GM19239 (cell line): ENCODE measurements at regions not wholly inside any gene's neighbourhood (a gene's known extent, or its start where the extent isn't known, plus 50 kb on each side); places are given as distances from the start of the nearest gene placed in this dataset.
"Not testable (repeated sequence)": the region's sequence is repeated elsewhere in the genome, so short reads cannot be mapped to it uniquely, and the experiment has no call there.

Source experiments
- DNase-seq: peaks from one replicate; pipeline ENCODE4 v3.0.0; 2011; ENCODE audit warnings: low spot score; ENCODE audit not compliant: insufficient read length
- FAIRE-seq: peaks from 2 replicates; lab custom pipeline; 2011; peaks lifted over from hg19 to GRCh38; lab: Jason Lieb, UNC

DNA sequence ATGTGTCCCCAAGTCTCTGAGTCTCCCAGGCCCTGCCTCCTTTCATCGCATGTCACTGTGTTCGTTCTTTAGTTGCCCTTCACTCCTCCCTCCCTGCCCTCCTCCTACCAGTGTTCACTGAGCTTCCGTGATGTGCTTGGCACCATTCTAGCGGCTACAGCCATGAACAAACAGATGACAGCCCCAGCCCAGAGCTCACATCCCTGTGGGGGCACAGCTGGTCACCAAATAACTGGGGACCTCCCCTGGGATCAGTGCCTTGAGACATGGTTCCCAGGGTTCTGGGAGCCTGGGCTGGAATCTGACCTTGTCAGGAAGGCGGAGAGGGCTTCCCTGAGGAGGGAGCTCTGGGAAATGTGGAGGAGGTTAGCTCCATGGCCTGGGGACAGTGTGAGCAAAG lies 320.7 kb downstream of the PTPRU start:
- FAIRE-seq, result no peak
- no peak for DNase-seq

- DNase-seq (no peak), FAIRE-seq (no peak)
Measured at GRCh38 chr1:29556657-29557056, 320.3 kb downstream of the PTPRU start.

DNA sequence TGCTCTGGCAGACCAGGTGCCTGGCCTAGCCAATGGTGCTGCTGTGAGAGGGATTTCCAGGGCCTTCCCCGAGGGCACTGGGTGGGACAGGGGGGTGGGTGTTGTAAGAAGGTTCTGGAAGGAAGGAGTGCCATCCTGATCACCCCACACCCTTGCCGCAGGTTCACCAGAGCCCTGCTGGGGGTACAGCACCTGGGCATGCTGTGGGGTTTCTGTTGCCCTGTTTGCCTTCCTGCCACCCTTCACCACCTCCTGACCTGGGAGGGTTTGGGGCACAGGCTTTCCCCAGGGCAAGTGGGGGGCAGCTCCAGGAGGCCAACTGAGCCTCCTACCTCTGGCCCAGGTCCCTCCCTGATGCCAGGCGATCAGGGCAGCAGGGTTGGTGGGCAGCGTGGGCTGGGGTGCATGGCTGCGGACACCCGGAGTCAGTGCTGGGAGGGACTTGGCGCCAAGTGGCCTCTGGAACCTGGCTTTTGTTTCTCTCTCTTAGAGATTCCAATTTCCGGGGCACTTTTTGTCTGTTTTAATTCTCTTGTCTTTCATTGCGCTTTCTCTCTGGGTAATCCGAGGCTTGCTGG lies 318.8 kb downstream of the PTPRU start:
- FAIRE-seq, result no peak
- no peak for DNase-seq

DNA sequence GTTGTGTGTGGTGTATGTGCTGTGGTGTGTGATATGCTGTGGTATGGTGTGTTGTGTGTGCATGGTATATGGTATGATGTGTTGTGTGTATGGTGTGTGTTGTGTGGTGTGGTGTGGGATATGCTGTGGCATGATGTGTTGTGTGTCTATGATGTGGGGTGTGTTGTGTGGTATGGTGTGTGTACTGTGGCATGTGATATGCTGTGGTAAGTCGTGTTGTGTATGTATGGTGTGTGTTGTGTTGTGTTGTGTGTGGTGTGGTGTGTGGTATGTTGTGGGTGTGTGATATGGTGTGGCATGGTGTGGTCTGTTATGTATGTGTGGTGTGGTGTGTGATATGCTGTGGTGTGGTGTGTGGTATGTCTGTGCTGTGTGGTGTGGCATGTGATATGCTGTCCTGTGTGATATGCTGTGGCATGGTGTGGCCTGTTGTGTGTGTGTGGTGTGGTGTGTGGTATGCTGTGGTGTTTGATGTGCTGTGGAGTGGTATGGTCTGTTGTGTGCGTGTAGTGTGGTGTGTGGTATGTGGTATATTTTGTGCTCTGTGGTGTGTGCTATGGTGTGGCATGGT lies 318.0 kb downstream of the PTPRU start:
- DNase-seq (no peak), FAIRE-seq (no peak)

DNA sequence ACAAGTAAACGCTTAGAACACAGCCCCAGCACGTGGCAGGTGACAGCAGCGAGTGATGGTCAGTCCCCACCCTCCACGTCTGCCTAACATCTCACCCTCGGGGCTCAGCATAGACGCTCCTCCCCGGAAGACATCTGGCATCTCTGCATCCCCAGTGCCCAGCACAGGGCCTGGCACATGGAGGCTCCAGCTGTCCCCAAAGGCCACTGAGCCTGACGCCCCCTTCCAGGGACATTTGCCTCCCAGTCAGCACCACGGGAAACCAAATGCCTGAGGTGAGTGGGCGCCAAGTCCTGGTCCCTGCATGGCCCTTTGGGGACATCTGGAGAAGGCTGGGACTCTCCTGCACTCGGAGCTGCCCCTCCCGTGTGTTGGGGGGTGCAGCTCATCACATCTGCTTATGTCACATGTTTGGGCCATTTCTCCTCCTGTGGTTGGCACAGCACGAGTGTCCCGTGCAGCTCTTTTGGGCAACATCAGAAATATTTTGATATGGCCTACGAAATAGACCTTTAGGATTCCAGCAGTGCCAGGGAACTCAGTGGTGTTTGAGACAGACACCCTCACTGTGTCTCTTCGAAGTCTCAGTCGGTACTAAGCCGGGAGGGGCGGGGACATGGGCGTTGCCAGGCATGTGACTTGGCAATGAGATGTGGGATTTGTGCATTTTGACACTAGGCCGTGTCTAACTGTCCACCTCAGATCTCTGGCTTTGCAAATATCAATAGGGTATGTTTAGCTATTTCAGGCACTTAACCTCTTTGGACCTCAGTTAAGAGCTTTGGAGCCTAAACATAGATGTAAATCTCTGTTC lies 315.0 kb downstream of the PTPRU start:
- no peak for DNase-seq
- FAIRE-seq, result no peak

GRCh38 chr1:29550119-29550841 lies 314.0 kb downstream of the PTPRU start:
- DNase-seq (no peak), FAIRE-seq (no peak)

DNA sequence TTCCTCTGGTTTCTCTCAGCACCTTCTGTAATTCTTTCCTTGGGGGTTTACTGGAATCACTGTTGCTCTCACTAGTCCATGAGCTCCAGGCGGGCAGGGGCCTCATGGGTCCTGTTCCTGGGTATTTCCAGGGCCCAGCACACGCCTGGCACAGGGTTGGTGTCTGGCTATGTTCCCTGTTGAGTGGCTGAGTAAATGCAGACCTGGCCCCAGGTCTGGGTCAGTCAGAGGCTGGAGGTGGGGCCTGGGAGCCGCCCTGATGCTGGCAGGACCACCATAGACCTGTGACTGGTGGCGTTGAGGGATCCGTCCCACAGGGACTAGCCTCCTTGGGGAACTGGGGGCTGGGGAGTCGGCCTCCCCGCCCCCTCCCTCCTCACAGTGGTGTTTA lies 313.4 kb downstream of the PTPRU start:
- not testable (repeated sequence) for DNase-seq, FAIRE-seq

- no peak for FAIRE-seq
Measured at GRCh38 chr1:29549001-29549400, 312.7 kb downstream of the PTPRU start.

DNA sequence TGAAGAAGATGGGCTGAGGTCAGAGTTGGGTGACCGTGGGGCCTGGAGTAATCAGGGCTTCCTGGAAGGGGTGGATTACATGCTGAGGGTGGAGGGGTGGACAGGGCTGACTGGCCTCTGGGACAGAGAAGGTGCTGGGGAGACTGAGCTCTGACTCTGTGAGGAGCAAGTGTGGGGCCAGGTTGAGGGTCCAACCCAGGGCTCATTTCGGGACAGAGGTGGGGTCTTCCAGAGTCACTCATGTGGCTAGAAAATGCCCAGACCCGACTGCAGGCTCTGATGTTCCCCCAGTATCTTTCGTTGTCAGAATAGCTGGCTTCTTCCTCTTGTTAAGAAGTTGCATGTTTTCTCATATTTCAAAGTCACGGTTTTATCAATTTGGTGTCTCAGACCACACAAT lies 311.8 kb downstream of the PTPRU start:
- DNase-seq (no peak), FAIRE-seq (no peak)

More at GRCh38 chr1:29549001-29549400, 312.7 kb downstream of the PTPRU start:
- DNase-seq, result no peak

GRCh38 chr1:29547300-29547699 lies 311.0 kb downstream of the PTPRU start:
- DNase-seq (no peak), FAIRE-seq (no peak)

- FAIRE-seq (no peak), DNase-seq (no peak)
Measured at GRCh38 chr1:29546496-29546895, 310.2 kb downstream of the PTPRU start.

- FAIRE-seq, result no peak
- DNase-seq, result no peak
Measured at GRCh38 chr1:29544406-29544805, 308.1 kb downstream of the PTPRU start.

DNA sequence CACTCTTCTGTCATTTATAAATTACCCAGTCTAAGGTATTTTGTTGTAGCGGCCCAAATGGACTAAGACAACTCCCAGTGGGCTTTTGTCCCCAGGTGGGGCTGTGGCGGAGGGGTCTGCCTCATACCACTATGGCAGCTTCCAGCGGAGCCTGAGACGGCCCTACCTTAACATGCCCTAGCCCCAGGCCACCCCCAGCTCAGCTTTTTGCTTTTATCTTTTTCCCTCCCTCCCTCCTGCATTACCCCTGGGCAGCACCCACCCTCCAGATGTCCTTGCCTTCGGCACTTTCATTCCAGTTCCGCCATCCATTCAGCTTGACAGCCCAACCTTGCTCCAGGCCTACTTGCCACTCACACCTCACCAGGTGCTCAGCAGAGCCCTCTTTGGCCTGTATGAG lies 307.3 kb downstream of the PTPRU start:
- no peak for DNase-seq
- no peak for FAIRE-seq

DNA sequence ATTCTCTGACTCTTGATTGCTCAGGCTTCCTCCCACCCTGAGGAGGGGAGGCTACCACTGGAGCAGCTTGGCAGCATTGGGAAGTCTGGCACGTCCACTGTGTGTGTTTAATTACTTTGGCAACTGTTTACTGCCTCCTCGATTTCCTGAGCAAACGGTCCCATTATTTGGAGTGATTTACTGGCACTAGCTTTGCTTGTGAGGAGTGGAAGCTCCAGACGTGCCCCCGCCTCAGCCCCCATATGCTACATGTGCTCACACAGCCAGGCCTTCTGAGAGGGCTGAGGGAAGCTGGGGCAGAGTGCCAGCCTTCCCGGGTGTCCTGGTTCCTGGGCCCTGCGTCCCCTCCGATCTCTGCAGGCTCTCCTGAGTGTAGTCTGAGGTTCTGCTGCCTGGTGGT lies 306.2 kb downstream of the PTPRU start:
- no peak for DNase-seq
- FAIRE-seq, result no peak

DNA sequence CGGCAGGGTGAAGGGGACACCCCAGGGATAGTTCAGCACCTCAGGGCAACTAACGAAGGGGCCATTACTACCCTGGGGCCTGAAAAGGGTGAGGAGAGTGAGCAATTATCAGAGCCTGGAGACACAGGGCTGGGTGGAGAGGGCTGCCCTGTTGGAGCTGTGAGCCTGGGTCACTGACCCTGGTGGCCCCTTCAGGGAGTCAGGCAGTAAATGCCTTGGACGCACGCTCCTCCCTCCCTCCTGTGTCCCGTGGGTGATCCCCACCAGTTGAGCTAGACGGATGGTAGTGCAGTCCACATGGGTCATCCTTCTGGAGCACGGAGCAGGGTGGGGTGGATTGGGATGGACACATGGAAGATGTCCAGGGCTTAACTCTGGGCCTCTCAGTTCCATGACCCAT lies 305.3 kb downstream of the PTPRU start:
- DNase-seq (no peak), FAIRE-seq (no peak)

DNA sequence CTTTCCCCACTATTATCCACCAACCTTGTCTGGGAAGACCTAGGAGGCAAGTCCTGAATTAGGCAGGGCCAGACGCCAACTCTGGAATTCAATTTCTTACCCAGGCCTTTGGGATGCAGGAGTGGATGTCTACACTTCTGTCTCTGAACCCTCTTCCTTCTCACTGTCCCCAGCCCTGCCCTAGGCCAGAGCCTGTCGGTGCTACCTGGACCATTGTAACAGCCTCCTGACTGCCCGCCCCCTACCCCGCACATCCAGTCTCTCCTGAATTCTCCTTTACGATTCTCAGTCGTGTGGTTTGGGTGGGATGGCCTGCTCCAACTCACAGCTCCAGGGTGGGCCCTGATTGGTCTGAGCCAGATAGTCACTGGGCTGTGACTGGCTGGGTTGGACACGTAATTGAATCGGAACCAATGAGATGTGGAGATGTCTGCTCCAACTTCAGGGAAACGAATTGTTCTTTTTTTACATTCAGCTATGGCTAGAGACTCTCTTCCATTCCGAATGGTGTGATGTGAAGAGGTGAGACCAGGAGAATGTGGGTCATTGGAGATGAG lies 304.6 kb downstream of the PTPRU start:
- DNase-seq, result no peak
- no peak for FAIRE-seq

DNA sequence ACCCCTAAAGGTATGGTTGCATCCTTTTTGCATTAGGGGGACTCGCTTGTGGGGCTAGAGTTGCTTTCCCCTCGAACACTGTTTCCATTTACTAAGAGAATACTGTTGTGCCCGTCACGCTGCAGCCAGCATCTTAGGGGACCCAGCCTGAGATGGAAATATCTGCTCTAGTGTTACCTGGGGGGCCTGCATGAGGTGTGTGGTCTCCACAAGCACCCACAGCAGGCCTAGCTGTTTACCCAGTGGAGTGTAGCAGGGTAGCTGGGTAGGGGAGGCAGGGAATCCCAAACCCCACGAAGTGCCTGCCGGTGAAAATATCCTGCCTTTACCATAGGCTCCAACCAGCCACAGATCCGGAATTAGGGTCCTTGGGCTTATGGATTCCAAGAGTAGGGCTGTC lies 303.6 kb downstream of the PTPRU start:
- DNase-seq (no peak), FAIRE-seq (no peak)

- no peak for FAIRE-seq
- DNase-seq, result no peak
Measured at GRCh38 chr1:29538586-29538985, 302.3 kb downstream of the PTPRU start.

DNA sequence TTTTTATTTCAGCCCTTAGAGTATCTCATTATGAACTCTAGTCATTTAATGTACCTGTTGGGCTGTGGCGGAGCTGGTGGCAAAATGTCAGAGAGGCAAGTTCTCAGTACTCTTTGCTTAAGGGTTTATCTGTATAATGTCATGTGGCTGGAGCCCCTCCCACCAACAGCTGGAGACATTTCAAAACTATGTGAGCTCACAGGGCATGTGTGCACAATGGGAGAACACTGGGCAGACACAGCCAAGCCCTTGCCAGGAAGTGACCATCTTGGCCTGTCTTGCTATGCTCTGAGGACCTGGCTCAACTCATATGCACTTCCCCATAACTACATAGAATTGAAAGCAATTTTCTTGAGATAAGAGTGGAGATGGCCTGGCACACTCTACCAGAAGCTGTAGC lies 296.4 kb downstream of the PTPRU start:
- FAIRE-seq, result no peak
- DNase-seq, result no peak

DNA sequence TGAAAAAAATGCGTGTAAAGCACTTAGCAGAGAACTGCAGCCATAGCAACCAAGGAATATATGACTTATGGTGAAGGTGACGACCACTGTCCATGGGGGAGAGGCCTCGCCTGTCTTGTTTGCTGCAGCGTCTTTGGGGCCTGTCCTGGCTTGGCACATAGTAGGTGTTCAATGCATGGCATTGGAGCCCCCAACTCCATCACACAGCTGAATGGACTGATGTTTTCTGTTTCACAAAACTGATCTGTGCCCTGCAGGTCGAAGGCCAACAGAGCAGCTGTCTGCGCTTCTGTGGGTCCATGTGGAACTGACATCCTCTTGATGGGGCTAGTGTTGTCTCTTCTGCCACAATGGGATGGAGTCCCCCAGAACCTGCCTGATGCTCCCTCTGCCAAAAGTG lies 296.0 kb downstream of the PTPRU start:
- no peak for FAIRE-seq

GRCh38 chr1:29531596-29531995 lies 295.3 kb downstream of the PTPRU start:
- FAIRE-seq, result no peak
- no peak for DNase-seq

More for the DNA sequence above, 296.0 kb downstream of the PTPRU start:
- no peak for DNase-seq
